ENCODE measurements at regions not wholly inside any gene's neighbourhood (a gene's known extent, or its start where the extent isn't known, plus 50 kb on each side); places are given as distances from the start of the nearest gene placed in this dataset.

- no peak for DNase-seq (ENCODE audit: low read depth in 2 of 2)
These were observed 557.3 kb upstream of the KCNMB2 start for GRCh38 chr3:177978946-177979345.

- DNase-seq (ENCODE audit: low read depth in 2 of 2) = no peak
These were observed 556.5 kb upstream of the KCNMB2 start for GRCh38 chr3:177979703-177980102.

DNA sequence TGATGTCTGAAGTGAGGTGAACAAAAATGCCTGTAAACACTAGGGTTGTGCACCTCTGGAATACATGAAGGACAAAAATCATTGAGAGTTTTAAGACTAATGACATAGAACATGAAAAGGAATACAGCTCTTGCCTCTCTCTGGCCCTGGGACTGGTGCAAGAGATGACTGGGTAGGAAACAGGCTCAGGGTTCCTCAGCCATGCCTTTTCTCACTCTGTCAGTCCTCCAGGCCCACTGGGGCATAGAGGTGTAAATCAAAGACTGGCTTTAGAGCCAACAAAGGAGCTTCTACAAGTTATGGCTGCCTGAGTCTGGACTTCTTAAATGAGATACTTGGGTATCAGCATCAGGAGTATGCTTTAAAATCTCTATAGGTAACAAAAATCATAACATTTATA is 554.7 kb upstream of the KCNMB2 start:
- no peak for DNase-seq (ENCODE audit: low read depth in 2 of 2)

DNA sequence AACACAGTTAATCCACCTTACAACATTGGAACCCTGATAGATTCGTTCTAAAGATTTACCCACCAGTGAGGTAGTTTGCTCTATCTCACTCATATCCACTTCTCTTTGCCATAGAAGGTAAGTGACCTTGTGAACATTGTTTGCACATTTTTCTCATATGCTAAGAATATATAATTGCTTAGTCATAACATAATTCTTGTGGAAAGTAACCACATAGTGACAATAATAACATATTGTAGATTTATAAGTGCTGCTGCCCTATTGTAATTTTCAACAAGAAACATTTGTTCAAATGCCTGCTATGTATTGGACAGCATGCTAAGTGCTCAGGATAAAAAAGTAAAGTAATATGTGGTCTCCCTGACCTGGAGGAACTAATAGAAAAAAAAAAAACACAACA is 554.2 kb upstream of the KCNMB2 start:
- DNase-seq (ENCODE audit: low read depth in 2 of 2) = no peak

DNA sequence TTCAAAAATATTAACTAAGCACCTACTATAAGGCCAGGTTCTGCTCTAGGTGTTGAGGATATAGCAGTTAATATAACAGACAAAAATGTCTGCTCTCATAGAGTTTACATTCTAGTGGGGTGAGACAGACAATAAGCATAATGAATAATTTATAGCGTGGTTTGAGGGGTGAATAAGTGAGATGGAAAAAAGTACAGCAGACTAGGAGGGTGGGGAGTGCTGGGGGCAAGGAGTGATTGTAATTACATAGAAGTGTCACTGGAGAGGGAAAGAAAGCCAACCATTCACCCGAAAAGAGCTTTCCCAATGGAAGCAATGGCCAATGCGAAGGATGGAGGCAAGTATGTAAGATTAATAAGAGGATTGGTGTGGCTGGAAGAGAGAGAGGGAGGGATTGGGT is 552.9 kb upstream of the KCNMB2 start:
- DNase-seq (ENCODE audit: low read depth in 2 of 2) = no peak

DNA sequence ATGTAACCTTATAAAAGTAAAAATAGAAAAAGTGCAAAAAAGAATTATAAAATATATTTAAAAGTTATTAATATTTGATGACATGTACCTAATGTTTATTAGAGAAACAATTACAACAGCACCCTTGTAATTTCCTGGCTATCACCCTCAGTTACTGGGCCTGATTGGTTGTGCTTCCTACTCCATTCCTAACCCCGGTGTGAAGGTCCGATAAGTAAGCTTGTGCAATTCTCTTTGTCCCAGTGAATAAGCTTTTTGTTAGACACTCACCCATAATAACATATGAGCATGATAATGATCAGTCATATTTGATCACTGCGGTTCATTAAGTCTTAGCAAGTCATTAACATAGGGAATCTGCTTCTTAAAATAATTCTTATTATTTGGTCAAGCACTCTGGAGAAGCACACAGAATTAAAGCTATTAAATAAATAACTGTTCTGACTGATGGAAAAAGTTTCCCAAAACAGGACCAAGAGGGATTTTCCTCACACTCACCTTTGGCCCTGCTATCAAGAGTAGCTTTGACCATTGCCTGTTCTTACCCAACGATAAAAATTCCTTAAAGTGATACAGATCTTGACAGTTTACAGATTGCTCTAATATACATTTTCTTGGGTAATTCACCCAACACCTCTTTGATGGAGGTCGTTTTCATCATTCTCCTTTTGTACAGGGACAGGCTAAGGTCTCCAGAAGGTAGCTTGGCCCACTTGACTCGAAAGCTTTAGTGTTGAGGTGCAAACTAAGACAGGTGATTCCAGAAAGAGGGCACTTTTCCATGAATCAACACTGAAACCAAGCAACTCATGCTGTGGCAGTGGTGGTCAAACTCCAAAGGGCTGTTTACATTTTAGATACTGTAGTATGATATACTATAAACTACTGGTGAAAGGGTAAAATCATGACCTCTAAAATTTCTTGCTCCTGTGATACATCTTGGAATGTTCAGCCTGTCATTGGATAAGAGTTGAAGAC is 543.0 kb upstream of the KCNMB2 start:
- DNase-seq (ENCODE audit: low read depth in 2 of 2) = no peak

GRCh38 chr3:177994976-177995375 is 541.3 kb upstream of the KCNMB2 start:
- no peak for DNase-seq (ENCODE audit: low read depth in 2 of 2)

GRCh38 chr3:177995381-177996085 is 540.7 kb upstream of the KCNMB2 start:
- DNase-seq (ENCODE audit: low read depth in 2 of 2) = no peak

GRCh38 chr3:178001670-178002101 is 534.5 kb upstream of the KCNMB2 start:
- DNase-seq (ENCODE audit: low read depth in 2 of 2) = no peak

GRCh38 chr3:178002113-178002512 is 534.1 kb upstream of the KCNMB2 start:
- DNase-seq (ENCODE audit: low read depth in 2 of 2) = no peak

DNA sequence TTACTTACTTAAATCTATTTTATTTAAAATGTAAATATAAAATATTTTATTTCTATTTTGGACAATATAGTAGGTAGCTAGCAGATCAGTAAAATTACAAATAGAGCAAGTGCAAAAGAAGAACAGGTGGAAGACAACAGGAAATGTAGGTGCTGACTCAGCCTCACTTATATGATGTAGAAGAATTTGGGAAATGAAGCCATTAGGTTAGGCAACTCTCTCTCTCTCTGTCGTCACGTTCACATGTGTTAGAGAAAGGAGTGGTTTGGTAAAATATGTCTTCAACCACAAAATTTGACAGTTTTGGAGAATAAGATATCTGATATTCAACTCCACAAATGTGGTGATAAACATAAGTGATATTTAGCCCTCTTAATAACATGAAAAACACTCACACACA is 532.5 kb upstream of the KCNMB2 start:
- no peak for DNase-seq (ENCODE audit: low read depth in 2 of 2)

DNA sequence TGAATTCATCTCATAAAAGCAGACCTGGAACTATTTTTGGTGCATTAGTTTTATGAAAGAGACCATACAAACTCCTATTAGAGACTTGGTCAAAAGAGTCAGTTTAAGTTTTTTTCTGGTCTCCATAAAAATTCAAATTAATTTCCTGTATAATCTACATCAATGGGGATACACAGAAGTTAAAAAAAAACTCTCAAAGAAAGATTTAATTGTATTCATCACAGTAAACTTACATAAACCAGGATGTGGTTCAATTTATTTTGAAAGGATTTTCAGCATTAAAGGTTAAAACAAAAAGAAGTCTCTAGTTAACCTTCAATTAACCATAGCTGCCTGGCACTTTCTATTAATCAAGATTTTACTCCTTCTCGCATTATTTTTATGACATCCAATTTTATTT is 530.3 kb upstream of the KCNMB2 start:
- no peak for DNase-seq (ENCODE audit: low read depth in 2 of 2)

DNA sequence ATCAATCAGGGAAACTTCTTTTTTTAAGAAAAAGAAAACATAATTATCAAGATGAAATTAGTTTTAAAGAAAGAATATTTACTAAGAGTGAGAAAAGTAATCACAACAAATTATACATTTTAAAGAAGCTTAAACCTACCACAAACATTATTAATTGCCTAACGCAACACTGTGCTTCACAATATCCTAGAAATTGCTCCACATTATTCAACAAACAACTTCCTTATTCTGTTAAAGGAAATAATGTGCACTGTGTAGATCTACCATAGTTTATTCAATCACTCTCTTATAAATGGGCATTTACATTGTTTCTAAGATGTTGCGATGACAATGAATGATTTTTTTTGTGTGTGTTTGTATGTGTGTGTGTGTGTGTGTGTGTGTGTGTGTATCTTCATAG is 525.9 kb upstream of the KCNMB2 start:
- DNase-seq (ENCODE audit: low read depth in 2 of 2) = no peak

- DNase-seq (ENCODE audit: low read depth in 2 of 2) = no peak
These were observed 516.6 kb upstream of the KCNMB2 start for GRCh38 chr3:178019645-178020044.

GRCh38 chr3:178022599-178022998 is 513.6 kb upstream of the KCNMB2 start:
- DNase-seq (ENCODE audit: low read depth in 2 of 2) = no peak

GRCh38 chr3:178028933-178029332 is 507.3 kb upstream of the KCNMB2 start:
- no peak for DNase-seq (ENCODE audit: low read depth in 2 of 2)

- DNase-seq (ENCODE audit: low read depth in 2 of 2) = no peak
These were observed 499.6 kb upstream of the KCNMB2 start for GRCh38 chr3:178036451-178037144.

DNA sequence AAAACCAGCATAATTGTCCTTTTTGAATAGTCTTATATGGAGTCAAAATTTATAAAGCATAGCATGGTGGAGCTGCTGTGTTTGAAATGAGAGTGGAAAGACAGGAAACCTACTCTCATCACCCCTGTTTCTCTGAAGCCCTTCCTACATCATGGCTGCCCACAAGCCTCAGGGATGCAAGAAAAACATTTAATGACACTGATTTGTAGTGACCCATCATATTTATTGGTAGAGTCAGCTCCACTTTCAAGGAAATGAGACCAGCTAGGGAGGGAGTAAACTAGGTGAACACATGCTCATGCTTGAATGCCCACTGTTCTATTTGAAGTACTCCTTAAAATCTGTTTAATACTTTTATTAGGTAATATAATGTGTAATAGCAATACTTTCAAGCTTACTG is 494.3 kb upstream of the KCNMB2 start:
- no peak for DNase-seq (ENCODE audit: low read depth in 2 of 2)

DNA sequence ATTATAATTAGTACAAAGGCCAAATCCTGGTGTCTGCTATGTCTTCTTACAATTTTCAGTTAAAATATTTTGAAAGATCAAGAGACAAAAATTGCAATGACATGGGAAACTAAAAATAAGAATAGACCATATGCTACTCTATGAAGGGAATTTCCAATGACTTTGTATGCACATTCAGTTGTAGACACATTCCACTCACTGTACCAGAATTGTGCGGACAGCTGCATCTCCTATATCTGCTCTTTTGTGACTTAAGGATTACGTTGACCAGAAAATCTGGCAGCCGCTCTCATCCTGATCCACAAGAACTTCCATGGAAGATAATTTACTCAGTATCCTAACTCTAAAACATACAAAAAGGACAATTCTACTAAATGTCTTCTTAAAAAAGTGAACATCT is 493.9 kb upstream of the KCNMB2 start:
- no peak for DNase-seq (ENCODE audit: low read depth in 2 of 2)

- no peak for DNase-seq (ENCODE audit: low read depth in 2 of 2)
These were observed 493.2 kb upstream of the KCNMB2 start for GRCh38 chr3:178043084-178043483.

DNA sequence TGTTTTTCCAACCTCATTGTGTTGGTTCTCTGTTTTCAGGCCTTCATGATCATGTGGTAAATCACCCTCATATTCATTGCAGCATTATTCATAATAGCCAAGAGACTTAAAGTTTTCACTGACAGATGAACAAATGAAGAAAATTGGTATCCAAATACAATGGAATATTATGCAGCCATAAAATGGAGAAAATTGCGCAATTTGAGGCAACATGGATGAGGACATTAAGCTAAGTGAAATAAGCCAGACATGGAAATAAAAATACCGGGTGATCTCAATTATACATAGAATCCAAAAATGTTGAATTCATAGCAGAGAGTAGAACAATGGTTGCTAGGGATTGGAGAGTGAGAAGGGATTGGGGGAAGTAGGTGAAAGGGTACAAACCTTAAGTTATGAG is 491.9 kb upstream of the KCNMB2 start:
- DNase-seq (ENCODE audit: low read depth in 2 of 2) = no peak

DNA sequence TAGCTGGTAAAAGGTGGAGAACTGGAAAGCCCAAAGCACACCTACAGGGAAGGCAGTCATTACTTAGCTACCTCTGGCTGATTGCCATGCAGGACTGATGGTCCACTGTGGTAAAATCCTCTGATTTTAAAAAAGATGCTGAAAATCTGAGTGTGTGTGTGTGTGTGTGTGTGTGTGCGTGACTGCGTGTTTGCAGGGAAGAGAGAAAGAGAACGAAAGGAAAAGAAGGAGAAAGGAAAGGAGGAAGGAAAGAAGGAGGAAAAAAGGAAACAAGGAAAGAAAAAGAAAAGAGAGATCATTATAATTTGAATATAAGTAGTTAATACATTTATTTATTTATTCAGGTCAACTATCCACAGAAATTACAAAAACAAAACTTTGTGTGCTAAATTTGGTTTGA is 488.7 kb upstream of the KCNMB2 start:
- no peak for DNase-seq (ENCODE audit: low read depth in 2 of 2)

Measured in stimulated activated CD8-positive, alpha-beta memory T cell treated with anti-CD3 and anti-CD28 coated beads, Interleukin-7, amount 100 ng/mL, for 1 hour (primary cell).